ENCODE measurements at regions not wholly inside any gene's neighbourhood (a gene's known extent, or its start where the extent isn't known, plus 50 kb on each side); places are given as distances from the start of the nearest gene placed in this dataset.
"Not testable (repeated sequence)": the region's sequence is repeated elsewhere in the genome, so short reads cannot be mapped to it uniquely, and the experiment has no call there.

DNA sequence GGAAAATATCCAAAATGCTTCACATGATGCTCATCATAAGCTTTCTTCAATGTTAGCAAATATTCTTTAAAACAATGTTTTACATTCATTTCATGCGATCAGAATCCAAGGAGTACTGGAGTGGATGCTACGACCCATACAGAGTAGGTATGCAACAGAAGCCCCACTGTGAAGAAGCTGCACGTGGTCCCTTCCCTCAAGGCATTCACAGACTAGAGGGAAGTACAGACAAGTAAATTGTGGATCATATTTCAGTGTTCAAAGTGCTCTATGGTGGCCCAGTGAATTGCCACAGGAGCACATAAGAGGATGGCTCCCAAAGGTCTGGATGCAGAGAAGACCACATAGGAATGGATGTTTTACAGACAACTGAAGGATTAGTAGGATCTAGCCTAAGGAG lies 789.9 kb downstream of the IGSF11 start:
- no peak for DNase-seq

DNA sequence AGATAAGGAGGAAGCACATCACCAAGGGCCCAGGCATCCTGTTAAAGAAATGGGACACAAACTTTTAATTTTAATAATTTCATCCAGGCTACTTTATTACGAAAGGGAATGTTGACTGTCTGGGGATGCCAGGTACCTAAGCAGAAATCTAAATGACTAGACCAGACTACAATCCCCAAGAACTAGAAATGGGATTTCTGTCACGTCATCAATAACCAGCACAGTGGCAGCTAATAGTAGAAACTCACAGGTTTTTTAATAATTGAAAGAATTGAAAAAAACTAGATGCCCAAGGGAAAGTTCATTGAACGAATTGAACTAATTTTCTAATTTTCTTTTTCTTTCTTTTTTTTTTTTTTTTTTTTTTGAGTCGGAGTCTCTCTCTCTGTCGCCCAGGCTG lies 789.3 kb downstream of the IGSF11 start:
- no peak for DNase-seq

DNA sequence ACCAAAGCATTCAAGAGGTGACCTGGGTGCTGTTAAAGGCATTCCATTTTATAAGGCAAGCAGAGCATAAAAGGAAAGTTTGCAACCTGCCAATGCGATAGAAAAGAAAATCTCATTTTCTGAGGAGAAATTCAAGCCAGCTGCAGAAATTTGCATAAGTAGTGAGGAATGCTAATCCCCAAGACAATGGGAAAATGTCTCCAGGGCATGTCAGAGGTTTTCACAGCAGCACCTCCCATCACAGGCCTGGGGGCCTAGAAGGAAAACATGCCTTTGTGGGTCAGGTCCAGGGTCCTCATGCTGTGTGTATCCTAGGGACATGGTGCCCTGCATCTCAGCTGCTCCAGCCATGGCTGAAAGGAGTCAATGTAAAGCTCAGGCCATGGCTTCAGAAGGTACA lies 775.8 kb downstream of the IGSF11 start:
- not testable (repeated sequence) for DNase-seq

DNA sequence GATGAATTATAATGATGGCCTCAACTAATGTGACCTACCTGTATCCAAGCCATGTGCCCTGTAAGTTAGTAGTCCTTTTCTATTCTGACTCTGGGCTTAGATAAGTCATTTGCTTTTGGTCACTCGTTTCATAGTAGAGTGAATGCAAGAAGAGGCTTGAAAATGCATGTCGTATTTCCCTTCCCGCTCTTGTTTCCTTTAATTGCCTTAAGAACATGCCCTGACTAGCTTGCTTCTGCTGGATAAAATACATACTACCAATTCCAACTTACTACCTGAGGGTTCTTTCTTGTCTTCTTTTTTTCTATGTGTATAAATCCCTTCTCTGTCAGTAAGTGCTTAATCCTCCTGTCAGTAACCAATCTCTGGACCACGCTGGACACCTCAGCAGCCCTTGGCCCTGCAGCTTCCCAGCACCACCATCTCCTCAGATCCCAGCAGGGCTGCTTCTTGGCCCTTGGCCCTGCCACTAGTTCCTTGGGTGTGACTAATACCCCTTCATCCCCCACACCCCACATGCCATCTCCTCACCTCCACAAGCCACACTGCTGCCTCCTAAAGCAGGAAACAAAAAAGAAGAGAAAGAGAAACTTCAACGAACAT lies 771.7 kb downstream of the IGSF11 start:
- no peak for DNase-seq

DNA sequence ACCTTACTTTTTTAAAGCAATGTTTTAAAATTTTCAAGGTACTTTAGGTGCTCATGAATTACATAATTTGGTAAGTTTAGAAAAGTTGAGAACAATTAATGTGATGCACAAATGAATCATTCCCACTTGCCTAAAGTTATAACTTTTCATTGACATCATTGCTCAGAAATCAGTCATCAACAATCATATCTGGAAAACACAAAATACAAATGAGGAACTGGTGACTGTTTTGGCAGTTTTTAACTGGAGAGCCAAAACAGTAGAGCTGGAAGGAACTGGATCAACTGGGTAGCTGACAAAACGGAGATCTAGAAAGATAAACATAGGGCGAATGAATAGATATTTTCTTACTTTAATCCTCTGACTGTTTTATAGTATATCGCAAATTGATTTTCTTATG lies 767.1 kb downstream of the IGSF11 start:
- no peak for DNase-seq

DNA sequence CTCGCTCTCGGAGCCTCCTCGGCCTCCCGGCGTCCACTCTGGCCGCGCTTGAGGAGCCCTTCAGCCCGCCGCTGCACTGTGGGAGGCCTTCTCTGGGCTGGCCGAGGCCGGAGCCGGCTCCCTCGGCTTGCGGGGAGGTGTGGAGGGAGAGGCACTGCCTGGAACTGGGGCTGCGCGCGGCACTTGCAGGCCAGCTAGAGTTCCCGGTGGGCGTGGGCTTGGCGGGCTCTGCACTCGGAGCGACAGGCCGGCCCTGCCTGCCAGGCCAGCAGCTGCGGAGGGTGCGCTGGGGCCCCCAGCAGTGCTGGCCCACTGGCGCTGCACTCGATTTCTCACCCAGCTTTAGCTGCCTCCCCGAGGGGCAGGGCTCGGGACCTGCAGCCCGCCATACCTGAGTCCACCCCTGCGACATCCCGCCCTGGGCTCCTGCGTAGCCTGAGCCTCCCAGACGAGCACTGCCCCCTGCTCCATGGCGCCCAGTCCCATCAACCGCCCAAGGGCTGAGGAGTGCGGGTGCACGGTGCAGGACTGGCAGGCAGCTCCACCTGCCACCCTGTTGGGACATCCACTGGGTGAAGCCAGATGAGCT lies 765.0 kb downstream of the IGSF11 start:
- no peak for DNase-seq

DNA sequence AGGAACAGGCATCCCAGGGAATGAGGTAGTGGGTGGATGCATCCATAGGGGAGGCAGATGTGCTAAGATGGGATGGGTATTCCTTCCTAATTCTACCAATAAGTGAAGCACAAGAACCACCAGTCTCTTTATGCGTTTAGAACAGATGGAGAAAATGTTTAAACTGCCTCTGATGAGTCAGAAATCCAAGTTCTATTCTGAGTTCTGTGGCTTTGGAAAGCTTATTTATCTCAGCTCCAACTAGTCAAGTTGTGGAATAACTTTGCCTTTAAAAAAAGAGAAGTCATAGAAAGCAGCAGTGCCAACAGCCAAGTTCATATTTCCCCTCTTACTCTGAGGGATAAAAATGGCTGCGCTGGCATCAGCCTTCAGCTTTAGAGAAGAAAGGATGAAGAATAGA lies 761.7 kb downstream of the IGSF11 start:
- no peak for DNase-seq

DNA sequence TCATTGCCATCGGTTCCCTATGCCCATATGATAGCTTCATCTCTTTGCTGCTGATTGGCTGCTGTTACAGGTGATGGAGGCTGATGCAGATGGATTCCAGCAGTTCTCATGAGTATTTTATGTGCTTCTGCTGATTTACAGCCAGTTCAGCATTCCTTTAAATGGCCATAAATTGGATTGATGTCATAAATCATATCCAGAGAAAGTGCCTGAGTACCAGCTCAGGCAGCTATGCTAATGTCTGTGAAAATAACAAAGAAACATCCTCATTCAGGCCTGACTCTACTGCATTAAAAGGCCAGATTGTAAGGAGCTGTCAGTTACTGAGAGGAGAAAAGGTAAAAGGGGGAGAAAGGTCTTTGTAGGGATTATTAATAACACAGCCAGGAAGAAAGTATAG lies 756.8 kb downstream of the IGSF11 start:
- no peak for DNase-seq

DNA sequence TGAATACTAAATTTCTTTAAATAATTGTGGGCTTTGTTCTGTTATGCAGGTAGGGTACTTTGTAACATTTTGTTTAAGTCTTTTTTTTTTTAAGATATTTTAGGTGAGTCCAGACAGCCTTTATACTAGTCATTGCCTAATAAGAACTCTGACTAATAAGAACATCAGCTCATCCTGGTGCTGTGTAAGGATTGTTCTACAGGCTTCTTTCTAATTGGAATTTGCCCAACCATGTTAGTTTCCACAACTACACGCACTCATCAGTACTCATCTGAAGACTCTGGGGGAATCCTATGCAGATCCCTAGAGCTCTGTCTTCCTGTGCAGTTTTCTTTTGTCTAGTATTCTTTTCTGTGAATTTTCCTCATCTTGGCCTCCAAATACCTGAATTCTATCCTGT lies 741.8 kb downstream of the IGSF11 start:
- no peak for DNase-seq

DNA sequence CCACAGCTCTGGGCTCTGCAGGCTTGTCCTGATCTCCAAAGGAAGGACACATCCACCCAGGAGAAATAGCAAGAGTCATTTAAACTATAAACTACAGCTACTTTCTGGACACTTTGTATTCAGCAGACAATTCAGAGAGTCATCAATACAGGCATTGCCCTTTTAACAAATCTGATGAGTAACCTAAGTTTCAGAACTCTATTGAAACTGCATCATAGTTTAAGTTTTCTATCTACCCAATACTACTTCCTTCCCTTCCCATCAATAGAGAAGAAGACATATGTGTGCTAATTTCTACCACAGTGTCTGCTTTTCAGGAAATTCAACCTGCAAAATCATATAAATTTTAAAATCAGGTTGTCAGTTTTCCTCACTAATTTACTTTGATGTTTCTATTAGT lies 736.5 kb downstream of the IGSF11 start:
- no peak for DNase-seq

DNA sequence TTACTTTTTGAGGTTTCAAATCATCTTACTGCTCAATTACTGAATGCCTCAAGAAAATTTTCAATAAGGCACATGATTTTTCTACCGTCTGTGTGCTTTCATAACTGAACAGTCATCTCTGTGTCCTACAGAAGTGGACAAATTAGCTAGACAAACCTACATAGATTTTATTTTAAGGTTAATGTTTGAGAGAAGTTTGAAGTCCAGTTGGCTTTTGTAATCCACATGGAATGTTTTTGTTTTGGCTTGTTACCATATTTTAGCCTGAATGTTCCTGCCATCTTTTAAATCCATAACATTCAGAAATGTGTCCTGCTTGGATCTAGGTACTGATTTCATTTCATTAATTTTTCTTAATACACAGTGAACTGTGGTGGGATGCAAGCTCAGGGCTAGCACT lies 730.1 kb downstream of the IGSF11 start:
- DNase-seq: no peak

DNA sequence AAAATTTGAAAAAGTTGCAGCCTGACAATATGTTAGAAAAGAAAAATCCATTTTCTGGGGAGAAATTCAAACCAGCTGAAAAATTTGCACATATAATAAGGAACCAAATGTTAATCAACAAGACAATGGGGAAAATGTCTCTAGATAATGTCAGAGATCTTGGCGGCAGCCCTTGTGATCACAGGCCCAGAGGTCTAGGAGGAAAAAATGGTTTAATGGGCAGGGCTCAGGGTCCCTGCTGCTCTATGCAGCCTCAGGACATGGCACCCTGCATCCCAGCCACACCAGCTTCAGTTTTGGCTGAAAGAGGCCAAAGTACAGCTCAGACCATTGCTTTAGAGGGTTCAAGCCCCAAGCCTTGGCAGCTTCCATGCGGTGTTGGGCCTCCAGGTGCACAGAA lies 701.9 kb downstream of the IGSF11 start:
- DNase-seq: no peak

DNA sequence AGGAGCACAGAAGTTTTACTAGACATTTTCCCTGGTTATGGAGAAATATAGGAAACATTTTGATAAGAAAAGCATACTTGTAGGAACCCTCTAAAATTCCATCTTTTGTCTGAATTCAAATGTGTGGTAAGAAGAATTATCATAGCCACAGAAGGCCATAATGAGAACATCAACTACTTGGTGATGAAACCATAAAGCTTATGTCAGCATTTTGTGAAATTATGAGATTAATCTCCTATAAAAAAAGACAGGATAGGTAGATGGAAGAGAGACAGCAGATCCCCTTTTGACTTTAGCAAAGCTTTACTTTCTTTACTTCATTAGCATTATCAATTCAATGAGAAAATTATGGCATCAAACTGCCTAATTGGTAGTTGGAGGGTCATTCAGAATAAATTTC lies 697.0 kb downstream of the IGSF11 start:
- no peak for DNase-seq

DNA sequence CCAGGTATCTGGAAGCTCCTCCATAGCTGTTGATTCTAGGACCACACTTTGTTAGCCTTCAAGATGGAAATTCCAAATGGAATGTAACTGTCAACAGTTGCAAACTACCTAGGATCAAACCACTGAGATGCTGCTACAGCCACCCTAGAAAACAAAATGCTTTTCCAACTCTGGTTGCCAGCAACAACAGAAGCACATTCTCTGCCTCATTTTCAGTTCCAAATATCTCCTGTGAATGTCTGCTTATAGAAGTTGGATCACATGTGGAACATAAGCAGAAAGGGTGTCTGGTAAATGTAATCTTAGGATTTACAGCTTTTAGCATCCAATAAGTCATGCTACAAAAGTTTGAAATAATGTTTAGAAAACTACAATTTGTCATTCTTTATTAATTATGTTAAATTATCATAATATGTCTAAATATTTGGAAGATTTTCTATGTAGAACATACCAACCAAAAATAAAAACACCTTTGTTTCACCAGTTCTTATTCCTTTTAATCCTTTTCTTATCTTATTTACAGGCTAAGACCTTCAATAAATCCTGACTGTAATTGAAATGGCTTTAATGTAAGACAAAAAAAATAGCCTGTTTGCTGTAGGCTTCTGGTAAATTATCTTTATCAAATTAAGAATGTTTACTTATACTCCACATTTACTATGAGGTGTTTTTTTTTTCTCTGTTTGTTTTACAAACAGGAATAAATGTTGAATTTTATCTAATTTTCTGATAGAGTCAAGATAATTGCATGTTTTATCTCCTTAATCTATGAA lies 687.1 kb downstream of the IGSF11 start:
- no peak for DNase-seq

DNA sequence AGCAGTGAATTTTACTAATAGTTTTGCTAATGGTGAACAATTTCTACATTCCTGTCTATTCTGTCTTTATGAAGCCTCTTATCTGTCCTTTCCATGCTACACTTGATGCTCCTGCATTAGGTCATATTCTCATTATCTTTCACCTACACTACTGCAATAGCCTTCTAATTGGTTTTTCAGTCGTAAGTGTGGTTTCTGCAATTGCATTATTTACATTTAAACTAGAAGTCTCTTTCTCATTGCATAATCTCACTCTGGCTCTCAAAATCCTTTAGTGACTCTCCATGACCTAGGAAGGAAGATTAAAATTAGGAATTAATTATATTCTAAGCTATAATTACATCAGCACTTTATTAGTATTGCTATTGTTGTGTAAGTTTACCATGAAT lies 686.5 kb downstream of the IGSF11 start:
- DNase-seq: no peak

DNA sequence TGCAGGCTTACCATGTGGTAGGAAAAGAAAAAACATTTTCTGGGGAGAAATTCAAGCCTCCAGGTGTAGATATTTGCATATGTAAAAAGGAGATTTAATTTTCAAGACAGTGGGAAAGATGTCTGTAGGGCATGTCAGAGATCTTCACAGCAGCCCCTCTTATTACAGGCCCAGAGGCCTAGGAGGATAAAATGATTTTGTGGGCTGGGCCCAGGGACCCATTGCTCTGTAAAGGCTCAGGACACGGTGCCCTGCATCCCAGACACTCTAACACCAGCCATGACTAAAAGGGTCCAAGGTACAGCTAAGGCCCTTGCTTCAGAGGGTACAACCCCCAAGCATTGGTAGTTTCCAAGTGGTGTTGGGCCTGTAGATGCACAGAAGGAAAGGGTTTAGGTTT lies 680.1 kb downstream of the IGSF11 start:
- DNase-seq: no peak

DNA sequence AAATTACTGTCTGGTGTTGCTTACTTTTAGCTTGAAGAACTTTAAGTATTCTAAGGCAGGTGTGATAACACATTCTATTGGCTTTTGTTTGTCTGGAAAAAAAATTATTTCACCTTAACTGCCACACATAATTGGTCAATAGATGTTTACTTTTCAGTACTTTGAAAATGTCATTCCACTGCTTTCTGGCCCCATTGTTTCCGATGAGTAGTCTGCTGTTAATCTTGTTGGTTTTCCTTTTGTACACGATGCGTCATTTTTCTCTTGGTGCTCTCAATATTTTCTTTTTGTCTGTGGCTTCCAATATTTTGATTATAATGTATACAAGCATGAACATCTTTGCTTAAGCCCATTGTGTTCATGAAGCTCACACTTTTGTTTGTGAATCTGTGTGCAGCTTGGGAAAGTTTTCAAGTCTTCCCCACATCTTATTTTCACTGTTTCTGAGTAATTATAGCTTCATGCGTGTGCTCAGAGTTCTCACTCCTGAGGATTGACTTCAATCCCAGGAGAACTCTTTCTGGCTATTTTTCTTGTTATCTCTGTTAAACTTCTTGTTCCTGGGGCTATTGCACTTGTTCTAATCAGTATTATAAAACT lies 664.7 kb downstream of the IGSF11 start:
- DNase-seq: no peak

DNA sequence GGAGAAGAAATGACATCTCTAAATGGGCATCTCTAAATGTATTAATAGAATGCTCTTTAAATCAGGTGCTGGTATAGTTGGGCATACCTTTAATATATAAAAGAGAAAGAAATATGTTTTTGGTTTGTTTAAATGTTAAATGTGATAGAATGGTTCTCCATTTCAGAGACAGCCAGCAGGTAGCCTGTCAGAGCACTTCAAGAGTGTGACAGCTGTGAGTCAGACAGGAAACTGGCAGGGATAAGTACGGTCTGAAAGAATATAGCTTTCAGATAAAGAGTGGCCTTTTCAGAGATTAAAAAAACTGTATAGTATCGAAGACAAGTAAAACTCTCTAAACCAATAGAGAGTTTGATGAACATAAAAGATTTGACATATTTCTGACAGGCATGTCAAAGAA lies 654.1 kb downstream of the IGSF11 start:
- DNase-seq: no peak

DNA sequence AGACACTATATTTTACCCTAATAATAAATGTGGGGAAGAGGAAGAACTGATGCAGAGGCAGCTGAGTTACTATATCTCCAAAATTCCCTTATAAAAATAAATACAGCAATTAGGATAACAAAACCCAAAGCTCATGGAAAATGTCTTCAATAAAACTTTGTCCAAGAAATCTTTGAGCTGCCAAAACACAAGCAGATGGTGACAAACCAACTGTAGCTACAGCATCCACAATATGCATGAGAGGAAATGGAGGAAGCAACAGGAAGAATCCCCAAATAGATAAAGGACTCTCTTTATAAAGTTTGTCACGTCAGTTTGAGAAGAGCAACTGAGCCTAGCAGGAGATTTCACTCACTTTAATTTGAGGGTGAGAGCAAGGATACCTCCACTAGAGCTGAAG lies 638.2 kb downstream of the IGSF11 start:
- DNase-seq: no peak

DNA sequence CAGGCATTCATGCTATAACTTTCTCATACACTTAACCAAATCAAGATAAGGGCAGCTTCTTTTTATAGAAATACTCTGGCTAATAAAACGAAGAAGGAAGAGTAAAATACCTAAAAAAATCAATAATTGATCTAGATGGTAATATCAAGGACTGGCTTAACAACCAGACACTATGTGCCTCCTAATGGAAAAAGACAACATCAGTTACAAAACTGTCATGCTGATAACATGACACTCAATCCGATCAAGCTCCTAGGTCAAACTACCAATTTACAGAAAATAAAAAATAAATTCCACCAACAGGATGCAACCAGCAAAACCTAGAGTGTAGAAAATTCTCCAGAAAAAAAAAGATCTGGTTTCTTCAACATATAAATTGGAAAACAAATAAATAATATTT lies 634.6 kb downstream of the IGSF11 start:
- DNase-seq: no peak

DNA sequence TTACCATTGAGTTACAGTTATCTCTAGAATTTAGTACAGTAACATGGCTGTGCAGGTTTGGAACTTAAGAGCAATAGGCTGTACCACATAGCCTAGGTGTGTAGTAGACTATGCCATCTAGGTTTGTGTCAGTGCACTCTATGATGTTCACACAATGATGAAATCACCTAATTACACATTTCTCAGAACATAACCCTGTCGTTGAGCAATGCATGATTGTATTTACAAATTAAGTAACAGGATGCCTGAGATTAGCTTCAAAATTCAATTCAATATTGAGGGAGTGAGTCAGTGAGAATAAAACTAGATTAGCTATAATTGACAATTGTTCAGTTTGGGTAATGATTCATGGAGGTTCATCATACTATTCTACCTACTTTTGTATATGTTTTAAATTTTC lies 633.8 kb downstream of the IGSF11 start:
- no peak for DNase-seq

DNA sequence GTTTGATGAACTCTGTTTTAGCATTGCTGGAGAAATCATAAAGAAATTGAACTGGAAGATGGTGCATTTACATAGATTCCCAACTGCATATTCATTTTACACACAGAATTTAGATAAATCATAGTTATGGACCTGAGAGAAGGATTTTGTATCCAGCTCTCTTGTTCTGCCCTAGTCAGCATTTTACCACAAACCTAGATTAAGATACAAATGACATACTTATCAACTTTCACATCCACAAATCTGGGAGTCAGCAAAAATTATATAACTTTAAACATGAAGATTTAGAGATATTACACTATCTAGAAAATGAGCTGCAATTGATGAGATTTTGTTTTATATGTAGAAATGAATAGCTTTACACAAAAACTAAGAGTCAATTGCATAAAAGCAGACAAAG lies 632.8 kb downstream of the IGSF11 start:
- no peak for DNase-seq

DNA sequence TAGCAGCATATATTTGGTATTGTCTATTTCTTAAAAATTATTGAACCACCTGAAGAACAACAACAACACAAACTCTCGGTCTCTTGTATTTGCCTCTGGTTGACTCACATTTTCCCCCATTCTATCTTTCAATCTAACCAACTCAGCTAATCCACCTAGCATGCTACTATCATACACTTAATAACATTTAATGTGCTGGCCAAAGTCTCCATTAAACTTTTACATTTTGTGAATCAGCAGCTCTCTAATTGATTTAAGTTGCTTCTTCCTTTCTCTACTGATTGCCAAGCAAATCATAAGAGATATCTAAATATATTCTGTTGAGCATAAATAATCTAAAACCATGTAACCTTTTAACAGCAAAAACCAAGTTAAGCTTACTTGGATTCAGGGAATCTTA lies 631.7 kb downstream of the IGSF11 start:
- no peak for DNase-seq

DNA sequence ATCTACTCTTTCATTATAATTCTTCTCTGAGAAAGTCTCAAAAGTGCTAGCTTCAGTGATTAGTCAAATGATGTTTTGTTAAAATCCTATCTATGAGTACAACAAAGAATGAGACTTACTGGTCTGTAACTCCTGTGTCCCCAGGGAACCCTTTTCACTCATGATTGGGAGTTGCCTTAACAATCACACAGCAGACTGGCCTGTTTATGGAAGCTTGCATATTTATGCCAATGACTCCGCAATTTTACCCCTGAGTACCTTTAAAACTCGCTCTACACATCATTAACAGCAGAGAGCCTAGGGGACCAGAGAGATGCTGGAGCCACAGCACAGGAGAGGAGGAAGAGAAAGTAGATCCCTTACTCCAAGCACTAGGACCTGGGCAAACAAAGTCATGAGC lies 628.1 kb downstream of the IGSF11 start:
- DNase-seq: no peak

All from inflammatory macrophage treated with lipopolysaccharide for 4 hours (primary cell).